ENCODE measurements at regions not wholly inside any gene's neighbourhood (a gene's known extent, or its start where the extent isn't known, plus 50 kb on each side); places are given as distances from the start of the nearest gene placed in this dataset.

GRCh38 chrX:42484233-42484632, 293.7 kb downstream of the PPP1R2C start:
- TF ChIP-seq ZFX (IDR thresholded peaks at IDR 0.05): no peak
- no peak for TF ChIP-seq CTCF (conservative IDR thresholded peaks at IDR 0.05)

GRCh38 chrX:42477396-42477795, 300.6 kb downstream of the PPP1R2C start:
- TF ChIP-seq CTCF (conservative IDR thresholded peaks at IDR 0.05): no peak
- no peak for TF ChIP-seq ZFX (IDR thresholded peaks at IDR 0.05)
- H3K27ac ChIP-seq: no peak overlapping the region

More at GRCh38 chrX:42484233-42484632, 293.7 kb downstream of the PPP1R2C start:
- H3K27ac ChIP-seq: no peak overlapping the region

- H3K27ac ChIP-seq: no peak overlapping the region
- TF ChIP-seq ZFX (IDR thresholded peaks at IDR 0.05): no peak
- no peak for TF ChIP-seq CTCF (conservative IDR thresholded peaks at IDR 0.05)
Measured at GRCh38 chrX:42472727-42473126, 305.2 kb downstream of the PPP1R2C start.

GRCh38 chrX:42466332-42467046, 311.5 kb downstream of the PPP1R2C start:
- TF ChIP-seq CTCF (conservative IDR thresholded peaks at IDR 0.05) (no peak), ZFX (IDR thresholded peaks at IDR 0.05) (no peak)

GRCh38 chrX:42465821-42466220, 312.1 kb downstream of the PPP1R2C start:
- H3K27ac ChIP-seq: no peak overlapping the region
- TF ChIP-seq ZFX (IDR thresholded peaks at IDR 0.05) (no peak), CTCF (conservative IDR thresholded peaks at IDR 0.05) (no peak)

More at GRCh38 chrX:42466332-42467046, 311.5 kb downstream of the PPP1R2C start:
- H3K27ac ChIP-seq: no peak overlapping the region

- TF ChIP-seq CTCF (conservative IDR thresholded peaks at IDR 0.05) (no peak), ZFX (IDR thresholded peaks at IDR 0.05) (no peak)
Measured at GRCh38 chrX:42463706-42464490, 314.1 kb downstream of the PPP1R2C start.

GRCh38 chrX:42462917-42463316, 315.0 kb downstream of the PPP1R2C start:
- TF ChIP-seq ZFX (IDR thresholded peaks at IDR 0.05): no peak
- TF ChIP-seq CTCF (conservative IDR thresholded peaks at IDR 0.05): no peak
- H3K27ac ChIP-seq: no peak overlapping the region

More at GRCh38 chrX:42463706-42464490, 314.1 kb downstream of the PPP1R2C start:
- H3K27ac ChIP-seq: no peak overlapping the region

Measured in C4-2B (cell line).